ENCODE measurements at regions not wholly inside any gene's neighbourhood (a gene's known extent, or its start where the extent isn't known, plus 50 kb on each side); places are given as distances from the start of the nearest gene placed in this dataset.

DNA sequence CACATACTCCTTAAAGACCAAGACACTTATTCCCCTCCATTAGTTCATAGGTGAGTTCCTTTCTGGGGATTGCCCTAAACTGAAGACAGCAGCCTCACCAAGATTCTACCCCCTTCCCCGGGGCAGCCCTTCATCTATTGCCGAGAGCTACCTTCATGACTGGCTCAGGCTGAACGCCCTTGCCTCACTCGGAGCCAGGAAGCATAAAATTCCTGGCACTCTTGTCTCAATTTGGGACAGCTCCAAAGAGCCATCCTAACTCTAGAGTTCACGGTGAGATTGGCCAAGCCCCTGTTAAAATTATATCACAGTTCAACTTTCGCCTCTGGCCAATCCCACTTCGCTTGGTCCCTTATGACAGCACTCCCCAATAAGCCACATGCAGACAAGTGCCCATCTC lies 113.0 kb upstream of the PROX1 start:
- Histone ChIP-seq H2AFZ (ENCODE audit: low read length) (no peak overlapping the region), H3F3A (ENCODE audit: low read length, unreplicated experiment) (no peaks in the 10 kb centered on the region), H3K9me3 (ENCODE audit: low read length) (no peaks in the 10 kb centered on the region), H3K9me2 (replicated peaks; ENCODE audit: low read length) (no peaks in the 10 kb centered on the region), H3K36me3 (ENCODE audit: low read depth, low read length) (no peaks in the 10 kb centered on the region), H3K27me3 (ENCODE audit: low read length) (peaks cover 82% of the 10 kb centered on the region), H3K27ac (ENCODE audit: low read length) (no peak overlapping the region), H3K4me3 (ENCODE audit: low read length) (no peak overlapping the region), H3K9ac (ENCODE audit: low read length) (no peak overlapping the region), H3K4me1 (ENCODE audit: insufficient read depth, low read length) (no peaks in the 10 kb centered on the region), H3K79me2 (ENCODE audit: low read length) (no peaks in the 10 kb centered on the region), H3K4me2 (ENCODE audit: low read length) (no peak overlapping the region), H4K20me1 (ENCODE audit: low read length) (no peaks in the 10 kb centered on the region)
- TF ChIP-seq, protein P1, sequence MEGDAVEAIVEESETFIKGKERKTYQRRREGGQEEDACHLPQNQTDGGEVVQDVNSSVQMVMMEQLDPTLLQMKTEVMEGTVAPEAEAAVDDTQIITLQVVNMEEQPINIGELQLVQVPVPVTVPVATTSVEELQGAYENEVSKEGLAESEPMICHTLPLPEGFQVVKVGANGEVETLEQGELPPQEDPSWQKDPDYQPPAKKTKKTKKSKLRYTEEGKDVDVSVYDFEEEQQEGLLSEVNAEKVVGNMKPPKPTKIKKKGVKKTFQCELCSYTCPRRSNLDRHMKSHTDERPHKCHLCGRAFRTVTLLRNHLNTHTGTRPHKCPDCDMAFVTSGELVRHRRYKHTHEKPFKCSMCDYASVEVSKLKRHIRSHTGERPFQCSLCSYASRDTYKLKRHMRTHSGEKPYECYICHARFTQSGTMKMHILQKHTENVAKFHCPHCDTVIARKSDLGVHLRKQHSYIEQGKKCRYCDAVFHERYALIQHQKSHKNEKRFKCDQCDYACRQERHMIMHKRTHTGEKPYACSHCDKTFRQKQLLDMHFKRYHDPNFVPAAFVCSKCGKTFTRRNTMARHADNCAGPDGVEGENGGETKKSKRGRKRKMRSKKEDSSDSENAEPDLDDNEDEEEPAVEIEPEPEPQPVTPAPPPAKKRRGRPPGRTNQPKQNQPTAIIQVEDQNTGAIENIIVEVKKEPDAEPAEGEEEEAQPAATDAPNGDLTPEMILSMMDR (conservative IDR thresholded peaks at IDR 0.05; ENCODE audit: low read depth, low read length): no peak
- TF ChIP-seq EZH2 (IDR thresholded peaks at IDR 0.05; ENCODE audit: low read length, unreplicated experiment) (no peak), EZH2phosphoT487 (IDR thresholded peaks at IDR 0.05; ENCODE audit: borderline replicate concordance, low read length) (no peak)
- ATAC-seq (no peak), DNase-seq (no peak)
- CTCF ChIA-PET: no interaction called here
- intact Hi-C loops (cut with micrococcal nuclease): no loop called here
- POLR2A ChIA-PET (ENCODE audit: unreplicated experiment): no interaction called here
- no TSS peak for BruUV-seq (replicated peaks)

DNA sequence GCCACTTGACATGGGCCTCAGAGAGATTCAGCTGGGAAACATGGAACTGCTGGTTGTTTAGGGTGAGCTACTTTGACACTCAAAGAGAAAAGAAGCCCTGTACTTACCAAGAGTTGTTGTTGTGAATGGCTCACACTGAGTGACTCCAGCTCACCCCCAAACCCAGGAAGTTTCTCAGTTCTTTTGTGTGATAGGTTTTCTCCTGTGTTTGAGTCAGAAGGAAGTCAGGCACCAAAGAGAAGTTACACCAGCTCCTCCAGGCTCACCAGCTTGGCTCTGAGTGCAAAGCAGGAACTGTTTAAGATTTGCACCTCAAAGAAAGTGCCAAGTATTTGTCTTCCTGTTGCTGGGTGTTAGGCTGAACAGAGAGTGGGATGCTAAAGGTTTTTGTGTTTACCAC lies 111.2 kb upstream of the PROX1 start:
- Histone ChIP-seq H3K79me2 (ENCODE audit: low read length) (no peaks in the 10 kb centered on the region), H3K27ac (ENCODE audit: low read length) (no peak overlapping the region), H3F3A (ENCODE audit: low read length, unreplicated experiment) (no peaks in the 10 kb centered on the region), H3K9me3 (ENCODE audit: low read length) (no peaks in the 10 kb centered on the region), H3K9me2 (replicated peaks; ENCODE audit: low read length) (no peaks in the 10 kb centered on the region), H3K4me3 (ENCODE audit: low read length) (no peak overlapping the region), H3K9ac (ENCODE audit: low read length) (no peak overlapping the region), H3K27me3 (ENCODE audit: low read length) (peaks cover 67% of the 10 kb centered on the region), H2AFZ (ENCODE audit: low read length) (no peak overlapping the region), H4K20me1 (ENCODE audit: low read length) (no peaks in the 10 kb centered on the region), H3K4me1 (ENCODE audit: insufficient read depth, low read length) (no peaks in the 10 kb centered on the region), H3K36me3 (ENCODE audit: low read depth, low read length) (no peaks in the 10 kb centered on the region), H3K4me2 (ENCODE audit: low read length) (no peak overlapping the region)
- CTCF ChIA-PET: no interaction called here
- DNase-seq (no peak), ATAC-seq (no peak)
- no peak for TF ChIP-seq EZH2 (IDR thresholded peaks at IDR 0.05; ENCODE audit: low read length, unreplicated experiment)
- TF ChIP-seq, protein P1 (conservative IDR thresholded peaks at IDR 0.05; ENCODE audit: low read depth, low read length): no peak
- no peak for TF ChIP-seq EZH2phosphoT487 (IDR thresholded peaks at IDR 0.05; ENCODE audit: borderline replicate concordance, low read length)
- intact Hi-C loops (cut with micrococcal nuclease): no loop called here
- BruUV-seq (replicated peaks): no TSS peak
- POLR2A ChIA-PET (ENCODE audit: unreplicated experiment): no interaction called here

DNA sequence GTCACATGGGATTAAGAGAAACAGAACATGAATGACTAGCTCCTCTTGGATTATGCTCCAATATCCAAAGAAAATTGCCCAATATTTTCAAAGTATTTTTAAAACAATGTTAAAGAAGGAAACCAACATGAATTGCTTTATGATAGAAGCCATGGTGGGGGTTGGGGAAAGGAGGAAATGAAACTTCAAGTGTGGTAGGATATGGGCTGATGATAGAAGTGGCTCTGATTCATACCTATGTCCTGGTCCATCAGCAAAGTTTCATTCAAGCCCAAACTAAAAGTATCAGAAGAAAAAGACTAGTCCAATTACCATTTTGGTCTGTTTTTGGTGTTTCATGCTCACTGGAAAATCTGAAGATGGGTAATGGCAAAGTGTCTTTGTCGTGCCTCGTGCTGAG lies 104.2 kb upstream of the PROX1 start:
- Histone ChIP-seq H3K27me3 (ENCODE audit: low read length) (peaks cover 59% of the 10 kb centered on the region), H3K79me2 (ENCODE audit: low read length) (no peaks in the 10 kb centered on the region), H3K4me3 (ENCODE audit: low read length) (no peak overlapping the region), H3K9ac (ENCODE audit: low read length) (no peak overlapping the region), H3K36me3 (ENCODE audit: low read depth, low read length) (no peaks in the 10 kb centered on the region), H3K4me2 (ENCODE audit: low read length) (no peak overlapping the region), H3K9me2 (replicated peaks; ENCODE audit: low read length) (no peaks in the 10 kb centered on the region), H3K4me1 (ENCODE audit: insufficient read depth, low read length) (no peaks in the 10 kb centered on the region), H2AFZ (ENCODE audit: low read length) (no peak overlapping the region), H3K27ac (ENCODE audit: low read length) (no peak overlapping the region), H3F3A (ENCODE audit: low read length, unreplicated experiment) (no peaks in the 10 kb centered on the region), H4K20me1 (ENCODE audit: low read length) (no peaks in the 10 kb centered on the region), H3K9me3 (ENCODE audit: low read length) (no peaks in the 10 kb centered on the region)
- DNase-seq: no peak
- POLR2A ChIA-PET (ENCODE audit: unreplicated experiment): no interaction called here
- BruUV-seq (replicated peaks): no TSS peak
- intact Hi-C loops (cut with micrococcal nuclease): no loop called here
- no peak for ATAC-seq
- TF ChIP-seq EZH2phosphoT487 (IDR thresholded peaks at IDR 0.05; ENCODE audit: borderline replicate concordance, low read length) (no peak), EZH2 (IDR thresholded peaks at IDR 0.05; ENCODE audit: low read length, unreplicated experiment) (no peak)
- TF ChIP-seq, protein P1 (conservative IDR thresholded peaks at IDR 0.05; ENCODE audit: low read depth, low read length): no peak
- CTCF ChIA-PET: no interaction called here

Data from PC-3 (cell line).